ENCODE measurements at regions not wholly inside any gene's neighbourhood (a gene's known extent, or its start where the extent isn't known, plus 50 kb on each side); places are given as distances from the start of the nearest gene placed in this dataset.

- DNase-seq: no peak
These were observed 780.2 kb downstream of the BRD1 start for GRCh38 chr22:49047447-49047846.

- DNase-seq: no peak
These were observed 780.9 kb downstream of the BRD1 start for GRCh38 chr22:49046546-49047361.

GRCh38 chr22:49046000-49046545 is 781.6 kb downstream of the BRD1 start:
- no peak for DNase-seq

GRCh38 chr22:49045276-49045675 is 782.4 kb downstream of the BRD1 start:
- DNase-seq: no peak

GRCh38 chr22:49044776-49045175 is 782.9 kb downstream of the BRD1 start:
- no peak for DNase-seq

- no peak for DNase-seq
These were observed 783.6 kb downstream of the BRD1 start for GRCh38 chr22:49044091-49044490.

- DNase-seq: no peak
These were observed 784.5 kb downstream of the BRD1 start for GRCh38 chr22:49042877-49043859.

GRCh38 chr22:49042066-49042465 is 785.6 kb downstream of the BRD1 start:
- no peak for DNase-seq

GRCh38 chr22:49040754-49041467 is 786.8 kb downstream of the BRD1 start:
- DNase-seq: no peak

- no peak for DNase-seq
These were observed 787.6 kb downstream of the BRD1 start for GRCh38 chr22:49040111-49040510.

- DNase-seq: no peak
These were observed 788.0 kb downstream of the BRD1 start for GRCh38 chr22:49039625-49040024.

- DNase-seq: no peak
These were observed 789.9 kb downstream of the BRD1 start for GRCh38 chr22:49037701-49038245.

- DNase-seq: no peak
These were observed 791.2 kb downstream of the BRD1 start for GRCh38 chr22:49036513-49036912.

GRCh38 chr22:49035818-49036457 is 791.7 kb downstream of the BRD1 start:
- no peak for DNase-seq

- no peak for DNase-seq
These were observed 792.5 kb downstream of the BRD1 start for GRCh38 chr22:49034836-49035817.

- DNase-seq: no peak
These were observed 794.1 kb downstream of the BRD1 start for GRCh38 chr22:49033616-49034015.

GRCh38 chr22:49032821-49033220 is 794.9 kb downstream of the BRD1 start:
- DNase-seq: no peak

- no peak for DNase-seq
These were observed 795.8 kb downstream of the BRD1 start for GRCh38 chr22:49031746-49032330.

GRCh38 chr22:49028111-49028510 is 799.6 kb downstream of the BRD1 start:
- no peak for DNase-seq

- no peak for DNase-seq
These were observed 800.4 kb downstream of the BRD1 start for GRCh38 chr22:49027368-49027670.
